IMR-90 (cell line): ENCODE measurements at regions not wholly inside any gene's neighbourhood (a gene's known extent, or its start where the extent isn't known, plus 50 kb on each side); places are given as distances from the start of the nearest gene placed in this dataset.

Source experiments
- MAFK ChIP-seq: IDR thresholded peaks from 2 replicates; pipeline ENCODE4 v1.6.1; 2012; ENCODE audit warnings: low read depth, low read length, improper control_type of control experiment
- NFE2L2 ChIP-seq: fragments of 150-350 bp; IDR thresholded peaks from 2 replicates; pipeline ENCODE4 v1.6.1; 2016; ENCODE audit warnings: low read depth, mild to moderate bottlenecking, low read length
- POLR2A ChIP-seq: IDR thresholded peaks from 2 replicates; pipeline ENCODE4 v1.6.1; 2012; ENCODE audit warnings: mild to moderate bottlenecking, low read depth, low read length
- TF ChIP-seq, protein P1 (sequence below): conservative IDR thresholded peaks from 2 replicates; pipeline ENCODE4 v1.5.1; 2012; ENCODE audit warnings: mild to moderate bottlenecking, low read depth, low read length, improper control_type of control experiment

DNA sequence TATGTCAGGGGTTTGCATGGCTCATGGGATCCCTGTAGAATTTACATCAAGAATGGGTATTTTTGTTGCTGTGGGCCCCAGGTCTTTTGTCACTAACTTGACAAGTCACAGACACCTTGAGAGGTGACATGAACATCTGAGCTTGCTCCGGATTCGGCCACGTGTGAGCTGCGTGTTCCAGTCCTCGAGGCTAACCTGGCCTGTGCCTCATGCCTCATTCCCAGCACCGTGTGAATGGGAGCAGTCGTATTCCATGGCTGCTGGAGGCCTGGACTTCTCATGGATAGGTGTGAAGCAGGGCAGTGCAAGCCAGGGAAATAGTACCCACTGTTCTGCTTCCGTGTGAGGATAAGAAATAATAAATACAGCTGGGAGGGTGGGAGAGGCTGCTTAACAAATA, 423.5 kb downstream of the OCA2 start:
- TF ChIP-seq, protein P1, sequence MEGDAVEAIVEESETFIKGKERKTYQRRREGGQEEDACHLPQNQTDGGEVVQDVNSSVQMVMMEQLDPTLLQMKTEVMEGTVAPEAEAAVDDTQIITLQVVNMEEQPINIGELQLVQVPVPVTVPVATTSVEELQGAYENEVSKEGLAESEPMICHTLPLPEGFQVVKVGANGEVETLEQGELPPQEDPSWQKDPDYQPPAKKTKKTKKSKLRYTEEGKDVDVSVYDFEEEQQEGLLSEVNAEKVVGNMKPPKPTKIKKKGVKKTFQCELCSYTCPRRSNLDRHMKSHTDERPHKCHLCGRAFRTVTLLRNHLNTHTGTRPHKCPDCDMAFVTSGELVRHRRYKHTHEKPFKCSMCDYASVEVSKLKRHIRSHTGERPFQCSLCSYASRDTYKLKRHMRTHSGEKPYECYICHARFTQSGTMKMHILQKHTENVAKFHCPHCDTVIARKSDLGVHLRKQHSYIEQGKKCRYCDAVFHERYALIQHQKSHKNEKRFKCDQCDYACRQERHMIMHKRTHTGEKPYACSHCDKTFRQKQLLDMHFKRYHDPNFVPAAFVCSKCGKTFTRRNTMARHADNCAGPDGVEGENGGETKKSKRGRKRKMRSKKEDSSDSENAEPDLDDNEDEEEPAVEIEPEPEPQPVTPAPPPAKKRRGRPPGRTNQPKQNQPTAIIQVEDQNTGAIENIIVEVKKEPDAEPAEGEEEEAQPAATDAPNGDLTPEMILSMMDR = no peak
- TF ChIP-seq MAFK (no peak), NFE2L2 (no peak), POLR2A (no peak)
